OCI-LY7 (cell line): ENCODE measurements at regions not wholly inside any gene's neighbourhood (a gene's known extent, or its start where the extent isn't known, plus 50 kb on each side); places are given as distances from the start of the nearest gene placed in this dataset.

ENCODE experiments used
- BruUV-seq: library from RNA; stranded (reverse); fragments of 400-500 nt; replicated peaks from 2 replicates; lab custom pipeline; 2021; lab: Mats Ljungman, UMichigan
- CTCF ChIA-PET: fragments of 300-600 bp; sonication (Branson Sonifier 250); formaldehyde crosslinking; loops from one replicate; lab custom pipeline; 2022; ENCODE audit warnings: antibody characterized with exemption; ENCODE audit not compliant: unreplicated experiment; lab: Charles Lee
- POLR2A ChIA-PET: fragments of 300-600 bp; sonication (Branson Sonifier 250); formaldehyde crosslinking; loops from one replicate; lab custom pipeline; 2022; ENCODE audit warnings: antibody characterized with exemption; lab: Charles Lee
- DNase-seq: peaks from one replicate; pipeline ENCODE4 v3.0.0-alpha.2; 2015; ENCODE audit warnings: low spot score
- H2AFZ ChIP-seq: fragments of 200-600 bp; sonication (generic), shearing (Covaris generic); 2 replicates; pipeline ENCODE4 v1.6.1; 2014; ENCODE audit warnings: mild to moderate bottlenecking, antibody characterized with exemption, low read length, moderate library complexity
- H3K27ac ChIP-seq: fragments of 200-600 bp; sonication (generic); 2 replicates; pipeline ENCODE4 v1.5.1; 2014; ENCODE audit warnings: mixed run types, low read depth, mild to moderate bottlenecking, moderate library complexity, low read length, inconsistent platforms; ENCODE audit not compliant: poor library complexity, severe bottlenecking
- H3K36me3 ChIP-seq: fragments of 200-600 bp; sonication (generic); 2 replicates; pipeline ENCODE4 v1.6.1; 2014; ENCODE audit warnings: mild to moderate bottlenecking, antibody characterized with exemption, low read length, moderate library complexity, mixed read lengths; ENCODE audit not compliant: insufficient read depth
- H3K4me1 ChIP-seq: fragments of 200-600 bp; sonication (generic); 2 replicates; pipeline ENCODE4 v1.5.1; 2014; ENCODE audit warnings: mild to moderate bottlenecking, low read length; ENCODE audit not compliant: insufficient read depth, poor library complexity, severe bottlenecking
- H3K4me2 ChIP-seq: fragments of 200-600 bp; sonication (generic); 2 replicates; pipeline ENCODE4 v1.6.1; 2014; ENCODE audit warnings: mild to moderate bottlenecking, low read length
- H3K4me3 ChIP-seq: fragments of 200-600 bp; sonication (generic); 2 replicates; pipeline ENCODE4 v1.5.1; 2014; ENCODE audit warnings: mild to moderate bottlenecking, low read depth, low read length; ENCODE audit not compliant: poor library complexity, severe bottlenecking
- H3K79me2 ChIP-seq: fragments of 200-600 bp; sonication (generic); 2 replicates; pipeline ENCODE4 v1.6.1; 2016; ENCODE audit warnings: low read depth, mild to moderate bottlenecking, low read length, moderate library complexity, mixed read lengths; ENCODE audit not compliant: insufficient read depth
- H3K9me2 ChIP-seq: fragments of 200-600 bp; sonication (generic); 2 replicates; pipeline ENCODE4 v1.6.1; 2016; ENCODE audit warnings: mild to moderate bottlenecking, low read length, mixed read lengths; ENCODE audit not compliant: insufficient read depth
- H3K9me3 ChIP-seq: fragments of 200-600 bp; sonication (generic); 2 replicates; pipeline ENCODE4 v1.6.1; 2014; ENCODE audit warnings: mild to moderate bottlenecking, mixed run types, low read length, mixed read lengths
- H4K20me1 ChIP-seq: fragments of 200-600 bp; sonication (generic); 2 replicates; pipeline ENCODE4 v1.6.1; 2014; ENCODE audit warnings: mild to moderate bottlenecking, antibody characterized with exemption, low read length, moderate library complexity, mixed read lengths; ENCODE audit not compliant: insufficient read depth
- EZH2phosphoT487 ChIP-seq: fragments of 200-600 bp; sonication (generic); IDR thresholded peaks from 2 replicates; pipeline ENCODE4 v1.6.1; 2018; ENCODE audit warnings: low read depth, borderline replicate concordance, mild to moderate bottlenecking, mixed run types, antibody characterized with exemption, low read length, moderate library complexity, mixed read lengths
- intact Hi-C: fragments of 100-400 bp; cut with micrococcal nuclease; formaldehyde crosslinking; loops from one replicate; pipeline ENCODE4 v1.10.0; 2022; ENCODE audit not compliant: unreplicated experiment
- TF ChIP-seq, protein P1 (sequence below): fragments of 200-600 bp; sonication (generic); conservative IDR thresholded peaks from 2 replicates; pipeline ENCODE4 v1.5.1; 2014; ENCODE audit warnings: mild to moderate bottlenecking, antibody characterized with exemption, low read length, moderate library complexity, mixed read lengths

DNA sequence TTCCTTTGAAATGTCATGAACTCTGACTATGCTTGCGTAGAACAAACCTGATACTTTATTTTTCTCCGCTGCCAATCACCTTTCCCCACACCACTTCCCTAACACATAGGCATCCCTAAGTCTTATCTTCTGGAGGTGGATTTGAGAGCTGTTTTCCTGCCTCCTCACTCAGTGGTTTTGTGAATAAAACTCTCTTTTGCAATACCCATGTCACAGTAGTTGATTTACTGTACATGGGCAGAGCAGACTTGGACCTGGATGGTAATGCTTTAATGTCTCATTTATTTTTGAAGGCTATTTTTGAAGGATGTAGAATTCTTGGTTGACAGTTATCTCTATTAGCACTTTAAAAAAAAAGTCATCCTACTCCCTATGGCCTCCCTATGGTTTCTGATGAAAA is 881.8 kb downstream of the SLITRK5 start:
- intact Hi-C loops: no loop called here
- Histone ChIP-seq H3K27ac (no peak overlapping the region), H3K4me1 (no peaks in the 10 kb centered on the region), H3K4me3 (no peak overlapping the region), H3K36me3 (no peaks in the 10 kb centered on the region), H2AFZ (no peak overlapping the region), H3K9me3 (no peaks in the 10 kb centered on the region), H3K4me2 (no peak overlapping the region), H4K20me1 (no peaks in the 10 kb centered on the region), H3K9me2 (no peaks in the 10 kb centered on the region), H3K79me2 (no peaks in the 10 kb centered on the region)
- no TSS peak for BruUV-seq
- TF ChIP-seq EZH2phosphoT487: no peak
- TF ChIP-seq, protein P1, sequence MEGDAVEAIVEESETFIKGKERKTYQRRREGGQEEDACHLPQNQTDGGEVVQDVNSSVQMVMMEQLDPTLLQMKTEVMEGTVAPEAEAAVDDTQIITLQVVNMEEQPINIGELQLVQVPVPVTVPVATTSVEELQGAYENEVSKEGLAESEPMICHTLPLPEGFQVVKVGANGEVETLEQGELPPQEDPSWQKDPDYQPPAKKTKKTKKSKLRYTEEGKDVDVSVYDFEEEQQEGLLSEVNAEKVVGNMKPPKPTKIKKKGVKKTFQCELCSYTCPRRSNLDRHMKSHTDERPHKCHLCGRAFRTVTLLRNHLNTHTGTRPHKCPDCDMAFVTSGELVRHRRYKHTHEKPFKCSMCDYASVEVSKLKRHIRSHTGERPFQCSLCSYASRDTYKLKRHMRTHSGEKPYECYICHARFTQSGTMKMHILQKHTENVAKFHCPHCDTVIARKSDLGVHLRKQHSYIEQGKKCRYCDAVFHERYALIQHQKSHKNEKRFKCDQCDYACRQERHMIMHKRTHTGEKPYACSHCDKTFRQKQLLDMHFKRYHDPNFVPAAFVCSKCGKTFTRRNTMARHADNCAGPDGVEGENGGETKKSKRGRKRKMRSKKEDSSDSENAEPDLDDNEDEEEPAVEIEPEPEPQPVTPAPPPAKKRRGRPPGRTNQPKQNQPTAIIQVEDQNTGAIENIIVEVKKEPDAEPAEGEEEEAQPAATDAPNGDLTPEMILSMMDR: no peak
- POLR2A ChIA-PET: no interaction called here
- no peak for DNase-seq
- CTCF ChIA-PET: no interaction called here

DNA sequence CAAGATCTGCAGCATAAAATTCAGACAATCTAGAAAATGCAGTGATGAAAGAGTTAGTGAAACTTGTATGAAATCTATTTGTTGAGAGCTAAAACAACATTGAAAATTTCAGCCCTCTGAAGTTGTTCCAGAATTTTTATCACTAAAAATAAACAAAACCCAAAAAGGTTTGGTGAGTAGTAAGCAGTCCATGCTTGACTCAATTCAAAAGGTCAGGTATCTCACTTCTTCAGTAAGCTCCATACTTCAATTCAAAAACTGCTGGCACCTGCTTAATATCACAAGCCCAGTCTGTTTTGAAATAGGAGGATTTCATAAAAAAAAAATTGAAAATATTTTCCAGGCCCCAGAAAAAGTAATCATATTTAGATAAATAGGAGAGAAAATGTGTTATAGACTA is 894.4 kb downstream of the SLITRK5 start:
- intact Hi-C loops: no loop called here
- H3K9me2 ChIP-seq: no peaks in the 10 kb centered on the region
- DNase-seq: no peak
- no peak for TF ChIP-seq EZH2phosphoT487
- TF ChIP-seq, protein P1: no peak
- H3K4me1 ChIP-seq: no peaks in the 10 kb centered on the region
- H3K4me3 ChIP-seq: no peak overlapping the region
- no peaks in the 10 kb centered on the region for H4K20me1 ChIP-seq
- no peaks in the 10 kb centered on the region for H3K79me2 ChIP-seq
- H3K36me3 ChIP-seq: no peaks in the 10 kb centered on the region
- no TSS peak for BruUV-seq
- ChIA-PET POLR2A (no interaction called here), CTCF (no interaction called here)
- H2AFZ ChIP-seq: no peak overlapping the region
- H3K9me3 ChIP-seq: no peaks in the 10 kb centered on the region
- H3K27ac ChIP-seq: no peak overlapping the region
- no peak overlapping the region for H3K4me2 ChIP-seq

DNA sequence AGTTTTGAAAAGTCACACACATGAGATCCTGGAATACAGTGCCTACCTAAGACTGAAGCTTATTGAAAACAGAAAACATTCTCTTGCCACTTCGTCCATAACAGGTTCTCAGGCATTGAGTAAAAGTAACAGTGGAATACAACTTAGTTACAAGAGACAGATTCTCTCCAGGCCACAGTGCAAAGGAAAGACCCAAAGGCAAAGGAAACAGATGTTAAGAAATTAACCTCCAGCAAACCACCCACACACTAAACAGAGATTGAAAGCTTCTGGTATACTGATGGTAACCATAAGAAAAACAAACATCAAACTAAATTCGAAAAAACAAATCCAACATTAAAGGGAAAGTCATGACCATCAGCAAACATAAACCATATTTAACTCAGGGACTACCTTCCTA is 914.7 kb downstream of the SLITRK5 start:
- Histone ChIP-seq H3K4me3 (no peak overlapping the region), H2AFZ (no peak overlapping the region), H3K27ac (no peak overlapping the region), H3K4me1 (no peaks in the 10 kb centered on the region), H3K36me3 (no peaks in the 10 kb centered on the region), H3K9me2 (no peaks in the 10 kb centered on the region), H4K20me1 (no peaks in the 10 kb centered on the region), H3K4me2 (no peak overlapping the region), H3K9me3 (no peaks in the 10 kb centered on the region), H3K79me2 (no peaks in the 10 kb centered on the region)
- CTCF ChIA-PET: no interaction called here
- DNase-seq: no peak
- POLR2A ChIA-PET: interaction anchor here (0.6 kb wide), 1 partner anchor 1350 kb away, joined by 3 read pairs; no protein-coding TSS in a partner anchor
- intact Hi-C loops: no loop called here
- BruUV-seq: no TSS peak
- no peak for TF ChIP-seq EZH2phosphoT487
- TF ChIP-seq, protein P1: no peak
